ENCODE measurements at regions not wholly inside any gene's neighbourhood (a gene's known extent, or its start where the extent isn't known, plus 50 kb on each side); places are given as distances from the start of the nearest gene placed in this dataset.

- DNase-seq = no peak
- Histone ChIP-seq H3K27ac (no peak overlapping the region), H3K27me3 (ENCODE audit: insufficient read depth, low read depth, severe bottlenecking) (no peaks in the 10 kb centered on the region), H3K9me3 (ENCODE audit: severe bottlenecking) (no peaks in the 10 kb centered on the region), H3K36me3 (no peaks in the 10 kb centered on the region), H3K4me3 (ENCODE audit: low read depth, low read length) (no peak overlapping the region)
- TF ChIP-seq CTCF (IDR thresholded peaks at IDR 0.05; ENCODE audit: low read depth, low read length) = no peak
Observed at GRCh38 chr14:79972230-79972629, 239.1 kb downstream of the DIO2 start.

GRCh38 chr14:79971330-79971729 lies 240.0 kb downstream of the DIO2 start:
- Histone ChIP-seq H3K9me3 (ENCODE audit: severe bottlenecking) (no peaks in the 10 kb centered on the region), H3K4me3 (ENCODE audit: low read depth, low read length) (no peak overlapping the region), H3K27ac (no peak overlapping the region), H3K27me3 (ENCODE audit: insufficient read depth, low read depth, severe bottlenecking) (no peaks in the 10 kb centered on the region), H3K36me3 (no peaks in the 10 kb centered on the region)
- DNase-seq = no peak
- TF ChIP-seq CTCF (IDR thresholded peaks at IDR 0.05; ENCODE audit: low read depth, low read length) = no peak

DNA sequence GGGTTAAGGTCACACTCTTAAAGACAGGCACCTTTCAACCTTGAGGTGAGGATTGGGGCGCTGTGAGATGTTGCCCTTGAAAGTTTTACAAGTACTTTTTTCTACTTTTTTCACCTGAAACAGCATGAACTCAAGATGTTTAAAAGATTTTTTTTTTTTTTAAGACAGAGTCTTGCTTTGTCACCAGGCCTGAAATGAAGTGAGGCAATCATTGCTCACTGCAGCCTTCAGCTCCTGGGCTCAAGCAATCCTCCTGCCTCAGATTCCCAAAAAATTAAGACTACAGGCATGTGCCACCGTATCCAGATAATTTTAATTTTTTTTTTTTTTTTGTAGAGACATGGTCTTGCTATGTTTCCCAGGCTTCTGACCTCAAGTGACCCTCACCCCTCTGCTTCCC lies 243.9 kb downstream of the DIO2 start:
- Histone ChIP-seq H3K4me3 (ENCODE audit: low read depth, low read length) (no peak overlapping the region), H3K9me3 (ENCODE audit: severe bottlenecking) (no peaks in the 10 kb centered on the region), H3K27me3 (ENCODE audit: insufficient read depth, low read depth, severe bottlenecking) (no peaks in the 10 kb centered on the region), H3K36me3 (no peaks in the 10 kb centered on the region), H3K27ac (no peak overlapping the region)
- TF ChIP-seq CTCF (IDR thresholded peaks at IDR 0.05; ENCODE audit: low read depth, low read length) = no peak
- DNase-seq = no peak

DNA sequence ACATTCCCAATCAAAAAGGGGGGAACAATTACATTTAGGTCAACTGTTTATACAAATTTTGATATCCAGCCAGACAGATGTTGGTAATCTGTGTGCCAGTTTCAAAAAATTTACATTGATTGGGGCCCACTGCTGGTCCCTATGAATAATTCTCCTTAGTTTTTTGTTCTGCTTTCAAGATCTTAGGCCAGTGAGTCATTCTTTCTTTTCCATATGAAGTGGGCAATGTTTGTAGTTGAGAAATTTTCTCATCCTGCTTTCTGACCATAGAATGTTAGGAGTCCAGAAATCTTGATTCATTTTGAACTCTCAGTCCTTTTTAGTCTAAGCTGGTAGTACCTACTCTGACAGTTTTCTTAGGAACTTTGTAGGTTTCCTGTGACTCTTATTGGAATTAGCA lies 244.3 kb downstream of the DIO2 start:
- H3K9me3 ChIP-seq (ENCODE audit: severe bottlenecking) = no peaks in the 10 kb centered on the region
- TF ChIP-seq CTCF (IDR thresholded peaks at IDR 0.05; ENCODE audit: low read depth, low read length) = no peak
- no peaks in the 10 kb centered on the region for H3K36me3 ChIP-seq
- no peaks in the 10 kb centered on the region for H3K27me3 ChIP-seq (ENCODE audit: insufficient read depth, low read depth, severe bottlenecking)
- no peak for DNase-seq
- H3K4me3 ChIP-seq (ENCODE audit: low read depth, low read length) = no peak overlapping the region
- H3K27ac ChIP-seq = no peak overlapping the region

- DNase-seq = no peak
- Histone ChIP-seq H3K9me3 (ENCODE audit: severe bottlenecking) (no peaks in the 10 kb centered on the region), H3K36me3 (no peaks in the 10 kb centered on the region), H3K4me3 (ENCODE audit: low read depth, low read length) (no peak overlapping the region), H3K27me3 (ENCODE audit: insufficient read depth, low read depth, severe bottlenecking) (no peaks in the 10 kb centered on the region), H3K27ac (no peak overlapping the region)
- TF ChIP-seq CTCF (IDR thresholded peaks at IDR 0.05; ENCODE audit: low read depth, low read length) = no peak
Observed at GRCh38 chr14:79965896-79966295, 245.4 kb downstream of the DIO2 start.

DNA sequence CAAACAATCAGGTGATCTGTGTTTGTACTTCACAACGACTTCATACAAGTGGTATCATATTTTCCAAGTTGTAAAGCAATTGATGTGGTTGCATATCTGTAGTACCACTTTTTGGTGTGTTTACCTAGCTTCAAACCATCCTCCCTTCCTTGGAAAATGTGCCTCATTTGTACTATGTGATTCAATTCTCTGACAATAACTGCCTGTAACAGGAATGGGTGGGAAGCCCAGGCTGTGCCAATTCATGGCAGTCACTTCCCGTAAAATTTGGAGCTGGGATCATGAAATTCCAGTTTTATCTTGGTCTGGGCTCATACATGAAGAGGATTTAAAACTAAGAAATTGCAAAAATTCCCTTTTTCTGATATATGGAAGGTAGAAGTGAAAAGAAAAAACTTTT lies 250.1 kb downstream of the DIO2 start:
- no peaks in the 10 kb centered on the region for H3K36me3 ChIP-seq
- H3K9me3 ChIP-seq (ENCODE audit: severe bottlenecking) = no peaks in the 10 kb centered on the region
- H3K27me3 ChIP-seq (ENCODE audit: insufficient read depth, low read depth, severe bottlenecking) = no peaks in the 10 kb centered on the region
- no peak for DNase-seq
- no peak for TF ChIP-seq CTCF (IDR thresholded peaks at IDR 0.05; ENCODE audit: low read depth, low read length)
- no peak overlapping the region for H3K4me3 ChIP-seq (ENCODE audit: low read depth, low read length)
- no peak overlapping the region for H3K27ac ChIP-seq
